RWPE2 (cell line): ENCODE measurements at regions not wholly inside any gene's neighbourhood (a gene's known extent, or its start where the extent isn't known, plus 50 kb on each side); places are given as distances from the start of the nearest gene placed in this dataset.

ENCODE experiments used
- ATAC-seq: fragments of 200-7000 bp; cut with Tn5 transposase; 3 replicates; pipeline ENCODE4 v1.9.1; 2021; ENCODE audit warnings: low read depth
- DNase-seq: peaks from one replicate; pipeline ENCODE4 v3.0.0-alpha.2; 2020; ENCODE audit warnings: low spot score
- H3K27ac ChIP-seq: fragments of 450-650 bp; 2 replicates; pipeline ENCODE4 v1.5.1; 2017; ENCODE audit warnings: mild to moderate bottlenecking; ENCODE audit not compliant: poor library complexity, severe bottlenecking
- H3K27me3 ChIP-seq: fragments of 250-450 bp; sonication (Bioruptor Pico); 2 replicates; pipeline ENCODE4 v1.5.1; 2021; ENCODE audit warnings: mild to moderate bottlenecking, moderate library complexity; ENCODE audit not compliant: insufficient read depth, poor library complexity, severe bottlenecking
- H3K36me3 ChIP-seq: fragments of 250-450 bp; sonication (Bioruptor Pico); 2 replicates; pipeline ENCODE4 v1.5.1; 2020; ENCODE audit warnings: low read depth, mild to moderate bottlenecking, moderate library complexity
- H3K4me1 ChIP-seq: fragments of 250-450 bp; sonication (Bioruptor Pico); 2 replicates; pipeline ENCODE4 v1.5.1; 2021; ENCODE audit warnings: mild to moderate bottlenecking, moderate library complexity; ENCODE audit not compliant: insufficient read depth, poor library complexity, severe bottlenecking
- H3K4me3 ChIP-seq: fragments of 250-450 bp; sonication (Bioruptor Pico); 2 replicates; pipeline ENCODE4 v1.5.1; 2021; ENCODE audit warnings: mild to moderate bottlenecking, moderate library complexity; ENCODE audit not compliant: severe bottlenecking
- H3K9me3 ChIP-seq: fragments of 250-450 bp; sonication (Bioruptor Pico); 2 replicates; pipeline ENCODE4 v1.5.1; 2021; ENCODE audit warnings: mild to moderate bottlenecking, moderate library complexity; ENCODE audit not compliant: severe bottlenecking
- CTCF ChIP-seq: fragments of 450-650 bp; IDR thresholded peaks from one replicate; pipeline ENCODE4 v1.5.1; 2017; ENCODE audit warnings: mild to moderate bottlenecking, moderate library complexity; ENCODE audit not compliant: poor library complexity, severe bottlenecking

DNA sequence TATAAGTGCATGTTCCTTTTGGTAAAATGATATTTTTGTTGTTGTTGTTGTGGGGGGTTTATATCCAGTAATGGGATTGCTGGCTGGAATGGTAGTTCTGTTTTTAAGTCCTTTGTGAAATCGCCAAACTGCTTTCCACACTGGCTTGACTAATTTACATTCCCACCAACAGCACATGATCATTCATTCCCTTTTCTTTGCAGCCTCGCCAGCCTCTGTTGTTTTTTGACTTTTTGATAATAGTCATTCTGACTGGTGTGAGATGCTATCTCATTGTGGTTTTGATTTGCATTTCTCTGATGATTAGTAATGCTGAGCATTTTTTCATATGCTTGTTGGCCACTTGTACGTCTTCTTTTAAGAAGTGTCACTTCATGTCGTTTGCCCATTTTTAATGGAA lies 188.5 kb upstream of the CHRM3 start:
- no peak for TF ChIP-seq CTCF
- Histone ChIP-seq H3K36me3 (no peaks in the 10 kb centered on the region), H3K4me1 (no peaks in the 10 kb centered on the region), H3K9me3 (no peaks in the 10 kb centered on the region), H3K4me3 (no peak overlapping the region), H3K27ac (no peak overlapping the region), H3K27me3 (no peaks in the 10 kb centered on the region)
- no peak for ATAC-seq
- DNase-seq, result no peak

DNA sequence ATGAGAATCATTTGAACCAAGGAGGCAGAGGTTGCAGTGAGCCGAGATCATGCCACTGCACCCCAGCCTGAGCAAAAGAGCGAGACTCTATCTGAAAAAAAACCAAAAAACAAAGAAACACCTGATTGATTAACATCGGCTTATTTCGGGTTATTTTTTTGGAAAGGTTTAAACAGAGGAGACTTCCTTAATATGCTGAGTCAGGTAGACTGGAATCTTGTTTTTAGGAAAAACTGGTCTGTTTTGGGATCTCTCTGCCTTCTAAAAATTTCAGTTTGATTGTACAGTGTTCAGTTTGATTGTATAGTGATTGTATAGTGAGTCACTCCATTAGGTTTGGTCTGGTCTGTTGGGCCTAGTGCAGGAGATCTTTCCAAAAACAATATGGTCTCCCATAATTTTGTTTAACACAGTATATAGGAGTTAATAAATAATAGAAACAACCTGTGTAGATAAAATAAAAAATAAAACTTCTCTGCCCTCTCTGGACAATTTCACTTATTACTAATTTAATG lies 196.3 kb upstream of the CHRM3 start:
- no peak overlapping the region for H3K27ac ChIP-seq
- no peak for TF ChIP-seq CTCF
- no peak overlapping the region for H3K4me3 ChIP-seq
- ATAC-seq (no peak), DNase-seq (no peak)
- no peaks in the 10 kb centered on the region for H3K36me3 ChIP-seq
- H3K9me3 ChIP-seq, result no peaks in the 10 kb centered on the region
- no peaks in the 10 kb centered on the region for H3K27me3 ChIP-seq
- peaks cover 6% of the 10 kb centered on the region for H3K4me1 ChIP-seq

- Histone ChIP-seq H3K9me3 (no peaks in the 10 kb centered on the region), H3K27me3 (no peaks in the 10 kb centered on the region), H3K27ac (no peak overlapping the region), H3K4me1 (peaks cover 6% of the 10 kb centered on the region), H3K36me3 (no peaks in the 10 kb centered on the region), H3K4me3 (no peak overlapping the region)
- ATAC-seq, result no peak
- TF ChIP-seq CTCF, result no peak
- no peak for DNase-seq
These were observed 199.9 kb upstream of the CHRM3 start for GRCh38 chr1:239186487-239186886.

GRCh38 chr1:239185245-239185619 lies 201.1 kb upstream of the CHRM3 start:
- Histone ChIP-seq H3K4me1 (peaks cover 6% of the 10 kb centered on the region), H3K27ac (no peak overlapping the region), H3K4me3 (no peak overlapping the region), H3K36me3 (no peaks in the 10 kb centered on the region), H3K9me3 (no peaks in the 10 kb centered on the region), H3K27me3 (no peaks in the 10 kb centered on the region)
- 0 out of 3 replicates have a peak, but pooled peaks have one; percentile 23 for ATAC-seq
- no peak for TF ChIP-seq CTCF
- DNase-seq, result no peak

DNA sequence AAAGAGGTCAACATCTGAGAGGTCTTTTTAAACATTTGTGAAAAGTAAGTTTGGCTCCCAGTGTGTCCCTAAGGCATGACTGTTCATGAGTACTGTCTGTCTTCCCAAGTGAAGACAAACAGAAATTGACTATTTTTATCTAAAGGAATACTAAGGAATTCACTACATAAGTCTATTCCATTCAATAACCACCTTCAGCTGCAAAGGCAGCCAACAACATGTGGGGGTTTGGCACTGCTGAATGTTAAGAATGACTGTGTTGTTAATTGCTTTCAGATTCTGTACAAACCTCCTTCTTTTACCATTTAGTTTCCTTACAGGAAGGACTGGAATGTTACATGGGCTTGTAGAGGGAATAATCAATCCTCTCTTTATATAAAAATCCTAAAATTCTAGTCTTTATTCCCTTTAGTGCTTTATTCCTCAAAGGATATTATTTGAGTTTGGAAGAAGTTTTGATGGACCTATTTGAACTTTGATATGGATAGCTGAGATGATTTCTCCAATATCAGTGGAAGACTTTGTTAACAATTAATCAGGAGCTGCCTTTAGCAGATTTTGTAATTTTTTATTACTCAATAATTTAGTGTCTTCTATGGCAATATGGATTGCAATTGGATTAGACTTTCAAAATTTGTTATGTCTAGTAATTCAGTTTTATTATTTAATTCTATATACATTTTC lies 201.7 kb upstream of the CHRM3 start:
- no peaks in the 10 kb centered on the region for H3K36me3 ChIP-seq
- DNase-seq, result no peak
- ATAC-seq, result no peak
- H3K27me3 ChIP-seq, result no peaks in the 10 kb centered on the region
- peaks cover 6% of the 10 kb centered on the region for H3K4me1 ChIP-seq
- H3K27ac ChIP-seq, result no peak overlapping the region
- H3K4me3 ChIP-seq, result no peak overlapping the region
- H3K9me3 ChIP-seq, result no peaks in the 10 kb centered on the region
- no peak for TF ChIP-seq CTCF
